GM23338 (cell line): ENCODE measurements at regions not wholly inside any gene's neighbourhood (a gene's known extent, or its start where the extent isn't known, plus 50 kb on each side); places are given as distances from the start of the nearest gene placed in this dataset.

Experiments used
- EZH2 ChIP-seq: fragments of 200-600 bp; sonication (generic); IDR thresholded peaks from one replicate; pipeline ENCODE4 v1.8.0; 2017; ENCODE audit warnings: antibody characterized with exemption, mild to moderate bottlenecking, low read depth; ENCODE audit not compliant: unreplicated experiment
- EZH2phosphoT487 ChIP-seq: fragments of 200-600 bp; sonication (generic); IDR thresholded peaks from one replicate; pipeline ENCODE4 v1.8.1; 2018; ENCODE audit warnings: antibody characterized with exemption; ENCODE audit not compliant: unreplicated experiment
- JUNB ChIP-seq: IDR thresholded peaks from one replicate; pipeline ENCODE4 v1.6.1; 2016; ENCODE audit warnings: antibody characterized with exemption; ENCODE audit not compliant: unreplicated experiment
- POLR2AphosphoS5 ChIP-seq: IDR thresholded peaks from 2 replicates; pipeline ENCODE4 v1.6.1; 2016; ENCODE audit warnings: antibody characterized with exemption, low read depth
- TF ChIP-seq, protein P1 (sequence below), 2 experiments: fragments of 200-600 bp in 1 of 2; sonication (generic) in 1 of 2; conservative IDR thresholded peaks; 2 replicates each; pipeline versions ENCODE4 v1.5.1 to v1.6.1; 2016 to 2017; ENCODE audit warnings: antibody characterized with exemption in 2 of 2, low read depth in 2 of 2, mild to moderate bottlenecking in 2 of 2, moderate library complexity in 1 of 2
- TF ChIP-seq, protein P2 (sequence below): IDR thresholded peaks from one replicate; pipeline ENCODE4 v1.6.1; 2018; ENCODE audit warnings: antibody characterized with exemption; ENCODE audit not compliant: unreplicated experiment
- TF ChIP-seq, protein P3 (sequence below): fragments of 250-450 bp; sonication (Bioruptor Pico); IDR thresholded peaks from 2 replicates; pipeline ENCODE4 v1.5.0; 2020; ENCODE audit warnings: mild to moderate bottlenecking, moderate library complexity

DNA sequence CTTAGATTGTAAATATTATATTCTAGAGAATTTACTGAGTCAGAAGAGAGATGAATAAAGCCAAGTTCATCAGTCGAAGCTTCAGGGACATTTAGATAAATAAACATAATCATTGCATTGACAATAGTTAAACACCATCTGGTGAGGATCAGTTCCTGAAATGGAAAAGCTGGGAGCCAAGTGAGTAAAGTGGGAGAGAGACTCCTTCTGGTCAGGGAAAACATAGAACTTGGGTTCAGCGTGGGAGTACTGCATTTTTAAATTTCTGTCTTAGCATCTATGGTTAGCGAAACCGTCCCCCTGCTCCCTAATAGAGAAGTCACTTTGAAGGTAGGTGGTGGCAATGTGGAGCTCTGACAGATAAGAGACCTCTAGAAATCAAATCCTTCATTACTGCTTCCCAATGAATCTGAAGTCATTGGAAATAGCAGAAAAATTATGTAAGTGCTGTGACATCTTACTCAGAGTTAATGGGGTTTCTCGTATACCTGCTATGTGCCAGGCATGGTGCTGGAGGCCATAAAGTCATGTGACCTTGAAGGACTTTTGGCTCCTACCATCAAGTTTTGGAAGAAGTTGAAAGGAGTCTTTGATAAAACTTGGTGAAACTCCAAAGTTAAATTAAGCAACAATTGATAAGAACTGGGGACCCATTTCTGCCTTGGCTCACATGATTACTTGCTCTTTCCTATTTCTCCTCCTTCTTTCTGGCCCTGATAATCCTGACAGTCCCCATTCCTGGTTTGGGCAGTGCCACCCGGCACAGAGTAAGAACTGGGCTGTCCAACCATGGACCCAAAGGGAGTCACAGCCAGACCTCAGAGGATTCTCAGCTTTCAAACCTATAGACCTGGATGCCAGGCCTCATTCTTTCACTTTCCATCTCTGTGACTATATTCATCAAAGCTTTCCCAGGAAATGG lies 211.2 kb downstream of the C7orf25 start:
- TF ChIP-seq, protein P1, sequence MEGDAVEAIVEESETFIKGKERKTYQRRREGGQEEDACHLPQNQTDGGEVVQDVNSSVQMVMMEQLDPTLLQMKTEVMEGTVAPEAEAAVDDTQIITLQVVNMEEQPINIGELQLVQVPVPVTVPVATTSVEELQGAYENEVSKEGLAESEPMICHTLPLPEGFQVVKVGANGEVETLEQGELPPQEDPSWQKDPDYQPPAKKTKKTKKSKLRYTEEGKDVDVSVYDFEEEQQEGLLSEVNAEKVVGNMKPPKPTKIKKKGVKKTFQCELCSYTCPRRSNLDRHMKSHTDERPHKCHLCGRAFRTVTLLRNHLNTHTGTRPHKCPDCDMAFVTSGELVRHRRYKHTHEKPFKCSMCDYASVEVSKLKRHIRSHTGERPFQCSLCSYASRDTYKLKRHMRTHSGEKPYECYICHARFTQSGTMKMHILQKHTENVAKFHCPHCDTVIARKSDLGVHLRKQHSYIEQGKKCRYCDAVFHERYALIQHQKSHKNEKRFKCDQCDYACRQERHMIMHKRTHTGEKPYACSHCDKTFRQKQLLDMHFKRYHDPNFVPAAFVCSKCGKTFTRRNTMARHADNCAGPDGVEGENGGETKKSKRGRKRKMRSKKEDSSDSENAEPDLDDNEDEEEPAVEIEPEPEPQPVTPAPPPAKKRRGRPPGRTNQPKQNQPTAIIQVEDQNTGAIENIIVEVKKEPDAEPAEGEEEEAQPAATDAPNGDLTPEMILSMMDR (conservative IDR thresholded peaks at IDR 0.05; ENCODE audit: low read depth in 2 of 2) = peak; percentile 14 to 46; a peak in 2 of 4 replicates
- TF ChIP-seq, protein P2, sequence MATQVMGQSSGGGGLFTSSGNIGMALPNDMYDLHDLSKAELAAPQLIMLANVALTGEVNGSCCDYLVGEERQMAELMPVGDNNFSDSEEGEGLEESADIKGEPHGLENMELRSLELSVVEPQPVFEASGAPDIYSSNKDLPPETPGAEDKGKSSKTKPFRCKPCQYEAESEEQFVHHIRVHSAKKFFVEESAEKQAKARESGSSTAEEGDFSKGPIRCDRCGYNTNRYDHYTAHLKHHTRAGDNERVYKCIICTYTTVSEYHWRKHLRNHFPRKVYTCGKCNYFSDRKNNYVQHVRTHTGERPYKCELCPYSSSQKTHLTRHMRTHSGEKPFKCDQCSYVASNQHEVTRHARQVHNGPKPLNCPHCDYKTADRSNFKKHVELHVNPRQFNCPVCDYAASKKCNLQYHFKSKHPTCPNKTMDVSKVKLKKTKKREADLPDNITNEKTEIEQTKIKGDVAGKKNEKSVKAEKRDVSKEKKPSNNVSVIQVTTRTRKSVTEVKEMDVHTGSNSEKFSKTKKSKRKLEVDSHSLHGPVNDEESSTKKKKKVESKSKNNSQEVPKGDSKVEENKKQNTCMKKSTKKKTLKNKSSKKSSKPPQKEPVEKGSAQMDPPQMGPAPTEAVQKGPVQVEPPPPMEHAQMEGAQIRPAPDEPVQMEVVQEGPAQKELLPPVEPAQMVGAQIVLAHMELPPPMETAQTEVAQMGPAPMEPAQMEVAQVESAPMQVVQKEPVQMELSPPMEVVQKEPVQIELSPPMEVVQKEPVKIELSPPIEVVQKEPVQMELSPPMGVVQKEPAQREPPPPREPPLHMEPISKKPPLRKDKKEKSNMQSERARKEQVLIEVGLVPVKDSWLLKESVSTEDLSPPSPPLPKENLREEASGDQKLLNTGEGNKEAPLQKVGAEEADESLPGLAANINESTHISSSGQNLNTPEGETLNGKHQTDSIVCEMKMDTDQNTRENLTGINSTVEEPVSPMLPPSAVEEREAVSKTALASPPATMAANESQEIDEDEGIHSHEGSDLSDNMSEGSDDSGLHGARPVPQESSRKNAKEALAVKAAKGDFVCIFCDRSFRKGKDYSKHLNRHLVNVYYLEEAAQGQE = no peak
- TF ChIP-seq EZH2 (no peak), POLR2AphosphoS5 (no peak), EZH2phosphoT487 (no peak), JUNB (no peak)
- TF ChIP-seq, protein P3, sequence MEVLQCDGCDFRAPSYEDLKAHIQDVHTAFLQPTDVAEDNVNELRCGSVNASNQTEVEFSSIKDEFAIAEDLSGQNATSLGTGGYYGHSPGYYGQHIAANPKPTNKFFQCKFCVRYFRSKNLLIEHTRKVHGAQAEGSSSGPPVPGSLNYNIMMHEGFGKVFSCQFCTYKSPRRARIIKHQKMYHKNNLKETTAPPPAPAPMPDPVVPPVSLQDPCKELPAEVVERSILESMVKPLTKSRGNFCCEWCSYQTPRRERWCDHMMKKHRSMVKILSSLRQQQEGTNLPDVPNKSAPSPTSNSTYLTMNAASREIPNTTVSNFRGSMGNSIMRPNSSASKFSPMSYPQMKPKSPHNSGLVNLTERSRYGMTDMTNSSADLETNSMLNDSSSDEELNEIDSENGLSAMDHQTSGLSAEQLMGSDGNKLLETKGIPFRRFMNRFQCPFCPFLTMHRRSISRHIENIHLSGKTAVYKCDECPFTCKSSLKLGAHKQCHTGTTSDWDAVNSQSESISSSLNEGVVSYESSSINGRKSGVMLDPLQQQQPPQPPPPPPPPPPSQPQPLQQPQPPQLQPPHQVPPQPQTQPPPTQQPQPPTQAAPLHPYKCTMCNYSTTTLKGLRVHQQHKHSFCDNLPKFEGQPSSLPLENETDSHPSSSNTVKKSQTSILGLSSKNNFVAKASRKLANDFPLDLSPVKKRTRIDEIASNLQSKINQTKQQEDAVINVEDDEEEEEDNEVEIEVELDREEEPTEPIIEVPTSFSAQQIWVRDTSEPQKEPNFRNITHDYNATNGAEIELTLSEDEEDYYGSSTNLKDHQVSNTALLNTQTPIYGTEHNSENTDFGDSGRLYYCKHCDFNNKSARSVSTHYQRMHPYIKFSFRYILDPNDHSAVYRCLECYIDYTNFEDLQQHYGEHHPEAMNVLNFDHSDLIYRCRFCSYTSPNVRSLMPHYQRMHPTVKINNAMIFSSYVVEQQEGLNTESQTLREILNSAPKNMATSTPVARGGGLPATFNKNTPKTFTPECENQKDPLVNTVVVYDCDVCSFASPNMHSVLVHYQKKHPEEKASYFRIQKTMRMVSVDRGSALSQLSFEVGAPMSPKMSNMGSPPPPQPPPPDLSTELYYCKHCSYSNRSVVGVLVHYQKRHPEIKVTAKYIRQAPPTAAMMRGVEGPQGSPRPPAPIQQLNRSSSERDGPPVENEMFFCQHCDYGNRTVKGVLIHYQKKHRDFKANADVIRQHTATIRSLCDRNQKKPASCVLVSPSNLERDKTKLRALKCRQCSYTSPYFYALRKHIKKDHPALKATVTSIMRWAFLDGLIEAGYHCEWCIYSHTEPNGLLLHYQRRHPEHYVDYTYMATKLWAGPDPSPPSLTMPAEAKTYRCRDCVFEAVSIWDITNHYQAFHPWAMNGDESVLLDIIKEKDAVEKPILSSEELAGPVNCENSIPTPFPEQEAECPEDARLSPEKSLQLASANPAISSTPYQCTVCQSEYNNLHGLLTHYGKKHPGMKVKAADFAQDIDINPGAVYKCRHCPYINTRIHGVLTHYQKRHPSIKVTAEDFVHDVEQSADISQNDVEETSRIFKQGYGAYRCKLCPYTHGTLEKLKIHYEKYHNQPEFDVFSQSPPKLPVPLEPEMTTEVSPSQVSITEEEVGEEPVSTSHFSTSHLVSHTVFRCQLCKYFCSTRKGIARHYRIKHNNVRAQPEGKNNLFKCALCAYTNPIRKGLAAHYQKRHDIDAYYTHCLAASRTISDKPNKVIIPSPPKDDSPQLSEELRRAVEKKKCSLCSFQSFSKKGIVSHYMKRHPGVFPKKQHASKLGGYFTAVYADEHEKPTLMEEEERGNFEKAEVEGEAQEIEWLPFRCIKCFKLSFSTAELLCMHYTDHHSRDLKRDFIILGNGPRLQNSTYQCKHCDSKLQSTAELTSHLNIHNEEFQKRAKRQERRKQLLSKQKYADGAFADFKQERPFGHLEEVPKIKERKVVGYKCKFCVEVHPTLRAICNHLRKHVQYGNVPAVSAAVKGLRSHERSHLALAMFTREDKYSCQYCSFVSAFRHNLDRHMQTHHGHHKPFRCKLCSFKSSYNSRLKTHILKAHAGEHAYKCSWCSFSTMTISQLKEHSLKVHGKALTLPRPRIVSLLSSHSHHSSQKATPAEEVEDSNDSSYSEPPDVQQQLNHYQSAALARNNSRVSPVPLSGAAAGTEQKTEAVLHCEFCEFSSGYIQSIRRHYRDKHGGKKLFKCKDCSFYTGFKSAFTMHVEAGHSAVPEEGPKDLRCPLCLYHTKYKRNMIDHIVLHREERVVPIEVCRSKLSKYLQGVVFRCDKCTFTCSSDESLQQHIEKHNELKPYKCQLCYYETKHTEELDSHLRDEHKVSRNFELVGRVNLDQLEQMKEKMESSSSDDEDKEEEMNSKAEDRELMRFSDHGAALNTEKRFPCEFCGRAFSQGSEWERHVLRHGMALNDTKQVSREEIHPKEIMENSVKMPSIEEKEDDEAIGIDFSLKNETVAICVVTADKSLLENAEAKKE (CRISPR knock-in tag) = no peak
